ENCODE measurements at regions not wholly inside any gene's neighbourhood (a gene's known extent, or its start where the extent isn't known, plus 50 kb on each side); places are given as distances from the start of the nearest gene placed in this dataset.

DNA sequence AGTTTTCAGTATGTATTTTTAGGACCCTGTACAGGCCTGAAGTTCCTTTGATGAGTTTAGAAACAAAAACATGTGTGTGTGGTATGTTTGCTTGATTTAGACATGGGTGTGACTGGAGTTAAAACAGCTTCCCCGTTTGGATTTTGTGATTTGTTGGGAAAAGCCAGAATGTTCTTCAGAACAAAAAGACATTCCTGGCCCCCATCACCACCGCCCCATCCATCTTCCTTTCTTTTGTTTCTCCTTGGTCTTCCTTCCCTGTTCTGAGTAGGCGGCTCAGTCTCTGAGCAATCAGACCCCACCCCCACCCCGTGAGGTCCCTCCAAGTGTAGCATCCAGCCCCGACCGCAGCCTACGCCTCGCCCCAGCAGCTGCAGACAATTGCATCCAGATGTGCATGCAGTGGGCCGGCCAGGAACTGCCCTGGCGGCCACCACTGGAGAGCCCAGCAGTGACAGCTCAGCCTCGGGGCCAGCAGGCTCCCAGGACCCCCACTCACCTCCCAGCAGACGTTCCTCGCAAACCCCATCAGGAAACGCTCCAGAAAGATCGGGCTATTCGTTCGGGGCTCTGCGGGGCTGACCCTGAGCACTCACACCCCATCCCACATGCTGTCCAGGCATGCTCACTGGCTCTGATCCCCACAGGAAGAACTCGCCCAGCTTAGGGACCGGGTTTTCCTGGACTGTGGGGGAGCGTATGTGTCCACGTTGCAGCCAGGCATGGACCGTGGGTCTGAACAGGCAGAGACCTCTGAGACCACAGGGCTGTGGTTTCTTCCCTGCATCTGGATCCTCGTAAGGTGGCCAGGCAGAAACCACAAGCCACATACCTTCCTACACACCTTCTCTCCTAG lies 99.8 kb upstream of the CDH5 start:
- no peak for DNase-seq (ENCODE audit: low read depth, low spot score)

DNA sequence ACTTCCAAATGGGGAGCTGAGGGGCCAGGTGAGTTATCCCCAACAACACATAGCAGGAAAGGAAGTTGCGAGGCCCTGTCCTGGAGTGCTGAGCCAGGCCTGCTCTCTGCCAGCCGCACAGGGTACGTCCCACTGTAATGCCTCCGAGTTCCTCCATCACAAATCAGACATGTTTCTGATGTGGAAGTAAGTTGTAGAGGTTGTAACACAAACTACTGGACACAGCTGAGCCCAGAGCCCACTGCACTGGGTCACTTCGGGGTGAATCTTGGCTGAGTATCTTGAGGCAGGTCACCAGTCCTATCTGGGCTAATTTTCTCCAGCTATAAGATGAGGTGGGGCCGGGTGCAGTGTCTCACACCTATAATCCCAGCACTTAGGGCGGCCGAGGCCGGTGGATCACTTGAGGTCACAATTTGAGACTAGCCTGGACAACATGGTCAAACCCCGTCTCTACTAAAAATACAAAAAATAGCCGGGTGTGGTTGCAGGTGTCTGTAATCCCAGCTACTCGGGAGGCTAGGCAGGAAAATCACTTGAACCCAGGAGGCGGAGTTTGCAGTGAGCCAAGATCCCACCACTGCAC lies 100.8 kb upstream of the CDH5 start:
- no peak for DNase-seq (ENCODE audit: low read depth, low spot score)

DNA sequence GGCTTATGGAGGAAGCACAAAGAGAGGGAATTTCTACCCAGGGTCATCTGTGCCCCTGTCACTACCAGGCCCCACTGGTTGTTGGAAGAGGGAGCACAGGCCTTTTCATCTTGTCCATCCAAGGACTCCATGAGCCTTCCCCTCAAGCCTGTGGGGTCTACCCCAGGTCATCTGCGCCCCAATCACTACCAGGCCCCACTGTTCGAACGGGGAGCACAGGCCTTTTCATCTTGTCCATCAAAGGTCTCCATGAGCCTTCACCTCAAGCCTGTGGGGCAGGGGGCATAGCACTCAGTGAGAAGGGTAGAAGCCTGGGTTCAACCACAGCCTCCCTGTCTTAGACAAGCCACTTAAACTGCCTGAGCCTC lies 101.5 kb upstream of the CDH5 start:
- no peak for DNase-seq (ENCODE audit: low read depth, low spot score)

DNA sequence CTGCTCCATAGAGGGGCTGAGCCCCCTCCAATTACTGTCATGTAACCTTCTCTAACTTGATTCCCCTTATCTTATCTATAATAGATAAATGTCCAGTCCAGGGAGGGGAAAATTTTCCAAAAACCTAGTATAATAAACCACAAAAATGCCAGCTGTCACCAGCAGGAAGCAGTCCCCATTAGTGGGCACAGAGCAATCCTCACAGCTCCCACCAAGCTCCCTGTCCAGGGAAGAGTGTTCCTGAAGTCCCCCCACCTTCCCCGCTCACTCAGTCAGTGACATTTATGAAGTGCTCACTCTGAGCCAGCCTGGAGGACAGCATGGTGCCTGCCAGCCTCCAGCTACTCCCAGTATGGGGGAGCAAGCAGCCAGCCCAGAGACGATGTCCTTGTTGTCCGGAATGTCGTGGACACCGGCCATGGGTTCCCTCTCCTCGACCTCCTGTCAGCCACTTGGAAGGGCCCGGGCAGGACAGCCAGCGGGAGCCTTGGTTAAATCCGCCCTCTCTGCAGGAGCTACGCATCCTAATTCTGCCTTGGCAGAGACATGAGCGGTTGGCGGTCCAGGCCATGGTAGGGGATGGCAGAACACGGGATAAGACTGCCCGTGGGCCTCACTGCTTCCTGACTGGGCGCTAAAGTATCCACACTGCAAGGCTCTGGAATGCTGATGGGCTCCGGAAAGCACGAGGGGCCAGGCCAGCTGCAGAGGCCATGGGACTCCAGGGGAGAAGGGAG lies 102.0 kb upstream of the CDH5 start:
- DNase-seq (ENCODE audit: low read depth, low spot score), result no peak

DNA sequence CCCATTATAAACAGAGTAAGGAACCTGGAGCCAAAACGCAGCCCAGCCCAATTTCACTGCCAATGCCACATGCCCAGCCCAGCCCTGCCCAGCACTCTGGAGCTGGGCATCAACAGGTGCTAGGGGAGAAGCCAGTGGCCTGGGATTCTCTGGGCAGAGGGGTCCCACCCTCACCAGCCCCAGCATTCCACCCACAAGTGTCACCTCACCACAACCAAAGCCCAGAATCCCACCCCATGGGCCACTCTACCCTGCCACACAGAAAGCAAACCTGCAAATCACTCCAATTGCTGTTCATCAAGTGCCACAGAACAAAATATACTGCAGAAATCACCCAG lies 102.5 kb upstream of the CDH5 start:
- no peak for DNase-seq (ENCODE audit: low read depth, low spot score)

DNA sequence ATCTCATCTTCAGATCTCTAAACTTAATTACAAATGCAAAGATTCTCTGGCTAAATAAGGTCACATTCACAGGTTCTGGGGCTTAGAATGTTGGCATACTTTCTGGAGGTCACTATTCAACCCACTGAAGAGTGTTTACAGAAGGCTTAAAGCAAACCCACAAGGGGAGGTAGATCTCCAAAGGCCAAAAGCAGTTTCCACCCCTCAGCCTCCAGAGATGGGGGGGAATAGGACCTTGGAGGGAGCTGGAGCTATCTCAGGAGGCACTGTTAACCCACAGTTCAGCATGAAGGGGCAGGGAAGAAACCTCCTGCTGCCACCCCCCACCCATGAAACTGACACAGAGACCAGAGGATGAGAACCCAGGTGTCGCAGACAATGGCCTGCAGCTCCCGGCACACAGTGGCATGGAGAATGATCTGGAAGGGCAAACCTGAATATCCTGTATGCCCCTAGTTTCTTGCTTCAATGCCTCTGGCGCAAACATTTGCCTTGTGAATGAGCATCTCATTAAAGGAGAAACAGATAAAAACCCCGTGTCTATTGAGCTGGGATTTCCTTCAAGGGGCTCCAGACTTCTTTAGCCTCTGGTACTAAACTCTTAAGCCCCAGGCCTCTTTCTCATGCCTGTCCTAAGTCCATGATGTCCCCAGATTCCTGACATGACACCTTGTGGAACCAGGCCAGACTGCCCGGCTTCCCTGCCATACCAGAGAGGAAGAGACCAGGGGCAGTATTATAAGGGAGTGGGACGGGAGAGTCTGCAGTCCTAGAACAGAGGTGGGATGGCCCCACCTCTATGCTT lies 103.1 kb upstream of the CDH5 start:
- DNase-seq (ENCODE audit: low read depth, low spot score), result no peak

DNA sequence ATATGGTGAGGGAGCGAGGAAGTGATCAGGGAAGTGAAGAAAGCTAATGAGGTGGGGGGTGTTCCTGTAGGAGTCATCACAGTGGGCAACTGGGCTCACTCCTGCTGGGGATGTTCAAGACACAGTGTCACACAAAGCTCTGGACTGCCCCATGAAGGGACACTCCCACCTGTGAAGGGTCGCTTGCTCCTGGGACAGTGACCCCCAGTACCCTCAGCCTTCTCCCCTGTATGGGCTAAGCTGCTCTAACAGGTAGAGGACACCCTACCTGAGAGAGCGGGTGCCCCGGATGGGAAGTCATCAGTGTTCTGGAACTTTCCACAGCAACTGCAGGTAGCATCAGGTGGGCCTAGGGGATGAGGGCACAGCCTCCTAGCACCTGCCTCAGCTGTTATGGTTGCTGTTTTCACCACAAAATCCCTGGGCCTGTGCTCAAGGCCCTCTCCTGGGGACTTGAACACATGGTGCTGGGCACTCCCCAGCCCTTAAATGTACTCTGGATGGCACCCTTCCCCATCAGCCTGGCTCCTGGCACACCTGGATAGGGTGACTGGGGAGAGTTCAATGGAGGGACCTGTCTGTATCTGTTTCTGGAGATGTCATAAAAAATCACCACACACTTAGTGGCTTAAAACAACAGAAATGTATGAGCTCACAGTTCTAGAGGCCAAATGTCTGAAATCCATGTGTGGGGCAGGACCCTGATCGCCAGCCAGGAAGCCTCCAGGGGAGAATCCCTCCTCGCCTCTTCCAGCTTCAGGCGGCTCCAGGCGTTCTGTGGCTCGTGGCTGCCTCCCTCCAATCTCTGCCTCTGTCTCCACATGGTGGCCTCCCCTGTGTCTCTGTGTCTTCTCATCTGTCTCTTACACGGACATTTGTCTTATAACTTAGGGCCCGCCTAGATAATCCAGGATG lies 104.0 kb upstream of the CDH5 start:
- no peak for DNase-seq (ENCODE audit: low read depth, low spot score)

DNA sequence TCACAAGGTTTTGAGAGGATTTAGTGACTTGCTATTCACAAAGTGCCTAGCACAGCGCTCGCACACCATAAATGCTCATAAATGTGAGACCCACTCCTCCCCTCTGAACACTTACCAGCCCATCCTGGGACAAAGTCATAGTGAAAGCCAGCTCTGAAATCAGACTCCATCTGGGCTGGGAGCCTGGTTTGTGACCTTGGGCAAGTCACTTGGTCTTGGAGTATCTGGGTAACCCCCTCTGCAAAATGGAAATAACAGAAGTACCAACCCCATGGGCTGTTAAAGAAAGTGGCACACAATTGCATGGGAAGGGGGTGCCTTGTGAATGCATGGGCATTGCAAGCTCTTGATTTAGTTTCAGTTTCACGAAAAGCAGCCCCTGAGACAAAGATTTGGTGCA lies 104.7 kb upstream of the CDH5 start:
- no peak for DNase-seq (ENCODE audit: low read depth, low spot score)

DNA sequence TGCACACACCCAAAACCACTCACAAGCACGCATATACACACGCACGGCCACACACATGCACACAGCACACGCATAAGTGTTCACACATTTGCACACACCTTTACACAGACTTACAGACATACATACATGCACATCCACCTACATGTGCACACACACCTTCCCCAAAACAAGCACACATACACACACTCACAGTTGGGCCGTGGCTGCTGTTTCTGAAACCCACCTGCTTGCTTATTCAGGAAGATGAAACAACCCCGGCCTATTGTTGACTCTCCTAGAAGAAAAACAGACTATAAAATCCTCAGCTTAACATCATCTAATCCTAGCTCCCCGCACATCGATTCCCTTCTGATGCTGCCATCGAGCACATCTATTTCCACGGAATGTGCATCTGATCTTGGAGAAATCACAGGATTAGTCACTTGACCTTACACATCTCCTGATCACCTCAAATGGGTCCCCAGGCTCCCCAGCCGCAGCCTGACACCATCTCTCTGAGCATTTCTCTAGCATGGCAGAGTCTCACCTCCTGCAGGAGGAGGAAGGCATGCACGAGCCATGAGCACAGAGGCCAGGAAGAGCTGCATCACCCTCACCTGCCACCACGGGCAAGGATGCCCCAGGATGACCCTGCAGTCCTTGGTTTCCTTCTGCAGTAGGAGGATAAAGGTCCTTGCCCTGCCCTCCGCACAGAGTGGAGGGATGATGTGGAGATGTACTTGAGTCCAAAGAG lies 105.8 kb upstream of the CDH5 start:
- DNase-seq (ENCODE audit: low read depth, low spot score), result no peak

DNA sequence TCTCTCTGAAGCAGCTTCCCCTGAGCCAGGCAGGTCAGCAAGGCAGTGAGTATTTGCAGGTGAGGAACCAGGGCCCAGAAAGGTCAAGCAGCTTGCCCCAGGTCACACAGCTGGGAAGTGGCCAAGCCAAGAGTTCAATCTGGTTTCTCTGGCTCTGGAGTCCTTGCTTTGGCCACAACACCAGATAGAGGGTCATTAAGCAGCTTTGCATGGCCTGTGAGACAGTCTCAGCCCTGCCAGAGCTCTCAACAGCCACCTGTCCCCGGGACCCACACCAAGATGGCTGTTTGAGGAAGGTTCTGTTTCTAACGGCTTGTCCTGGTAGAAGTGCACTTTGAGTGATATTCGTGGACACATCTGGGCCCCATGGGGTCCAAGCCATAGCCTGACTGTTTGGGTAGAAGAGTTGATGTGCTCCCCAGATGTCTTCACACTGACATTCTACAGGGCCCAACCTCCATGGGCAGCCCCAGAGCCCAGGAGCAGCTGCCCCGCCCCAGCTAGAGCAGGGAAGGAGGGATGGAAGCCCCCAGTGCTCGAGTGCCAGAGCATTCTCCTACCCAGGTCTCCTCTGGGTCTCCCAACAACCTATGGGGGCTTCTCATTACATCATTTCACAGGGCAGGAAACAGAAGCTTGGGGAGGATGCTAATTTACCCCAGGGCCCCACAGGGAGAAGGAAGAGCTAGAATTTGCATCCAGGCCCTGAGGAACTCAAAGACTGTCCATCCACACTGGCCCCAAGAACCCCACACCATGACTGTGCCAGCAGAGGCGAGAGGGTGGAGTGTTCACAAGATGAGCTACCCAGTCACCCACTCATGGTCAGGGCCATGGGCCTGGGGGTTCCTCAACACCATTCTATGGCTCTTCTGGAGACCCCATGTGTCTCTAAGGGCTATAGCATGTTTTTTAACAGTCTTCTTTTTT lies 107.3 kb upstream of the CDH5 start:
- DNase-seq (ENCODE audit: low read depth, low spot score), result no peak

DNA sequence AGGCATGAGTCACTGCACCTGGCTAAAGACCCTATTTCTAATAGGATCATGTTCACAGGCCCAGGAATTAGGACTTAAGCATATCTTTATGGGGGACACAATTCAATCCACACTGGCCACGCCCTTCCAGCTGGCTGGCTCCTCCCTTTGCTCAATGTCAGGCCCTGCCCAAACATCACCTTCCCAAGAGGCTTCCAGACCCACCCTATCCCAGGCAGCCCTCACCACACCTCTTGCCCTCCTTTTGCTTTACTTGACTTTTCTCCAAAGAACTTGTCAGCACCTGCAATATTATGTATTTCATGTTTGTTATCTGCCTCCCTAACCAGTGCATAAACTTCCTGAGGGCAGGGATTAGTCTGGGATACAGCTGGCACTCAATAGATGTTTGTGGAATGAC lies 109.6 kb upstream of the CDH5 start:
- DNase-seq (ENCODE audit: low read depth, low spot score), result no peak

DNA sequence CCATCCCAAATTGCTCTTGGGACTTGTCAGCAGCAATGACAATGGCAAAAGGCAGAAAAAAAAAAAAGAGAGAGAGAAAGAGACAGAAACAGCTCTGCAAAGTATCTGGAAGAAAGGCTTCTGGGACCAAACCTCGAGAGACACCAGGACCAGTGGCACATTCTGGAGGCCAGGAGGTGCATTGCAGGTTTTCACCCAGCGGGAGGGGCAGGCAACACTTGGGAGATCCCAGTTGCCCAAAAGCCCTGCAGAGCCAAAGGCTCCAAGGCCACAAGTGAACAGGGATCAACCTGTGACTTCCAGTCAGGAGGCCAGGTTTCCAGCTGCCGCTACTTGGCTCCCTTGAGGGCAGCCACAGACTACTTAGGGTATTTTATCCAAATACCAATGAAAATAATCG lies 110.8 kb upstream of the CDH5 start:
- no peak for DNase-seq (ENCODE audit: low read depth, low spot score)

DNA sequence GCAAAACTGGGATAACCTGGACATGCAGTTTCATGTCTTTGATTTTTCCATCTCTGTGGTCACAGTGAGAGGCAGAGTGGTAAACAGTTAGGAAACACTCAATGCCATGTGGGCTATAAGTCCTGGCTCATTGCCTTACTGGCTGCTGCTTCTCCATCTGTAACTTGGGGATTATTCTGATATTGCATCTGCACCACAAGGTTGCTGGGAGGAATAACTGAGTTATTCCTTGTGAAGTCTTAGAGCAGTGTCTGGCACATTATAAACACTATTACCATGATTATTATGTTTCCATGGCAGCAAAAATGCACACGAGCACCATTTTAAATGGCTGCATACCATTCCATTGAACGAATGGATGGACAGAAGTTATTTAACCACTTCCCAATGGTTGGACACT lies 111.7 kb upstream of the CDH5 start:
- no peak for DNase-seq (ENCODE audit: low read depth, low spot score)

DNA sequence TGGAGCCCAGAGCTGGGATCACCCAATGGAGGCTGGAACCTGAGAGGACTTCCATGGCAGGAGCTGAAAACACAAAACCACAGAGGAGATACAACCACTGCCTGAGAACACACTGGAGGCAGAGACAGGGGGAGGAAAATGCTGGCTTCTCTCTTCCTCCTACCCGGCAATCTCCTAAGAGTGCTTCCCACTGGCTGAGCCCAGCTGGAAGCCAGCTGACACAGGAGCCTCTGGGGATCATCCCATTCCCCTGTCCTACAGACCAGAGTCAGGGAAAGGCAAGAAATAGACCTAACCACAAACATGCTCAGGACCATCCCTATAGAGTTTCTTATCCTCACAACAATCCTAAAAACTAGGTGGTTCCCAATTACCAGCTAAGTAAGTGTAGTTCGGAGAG lies 112.4 kb upstream of the CDH5 start:
- DNase-seq (ENCODE audit: low read depth, low spot score), result no peak

DNA sequence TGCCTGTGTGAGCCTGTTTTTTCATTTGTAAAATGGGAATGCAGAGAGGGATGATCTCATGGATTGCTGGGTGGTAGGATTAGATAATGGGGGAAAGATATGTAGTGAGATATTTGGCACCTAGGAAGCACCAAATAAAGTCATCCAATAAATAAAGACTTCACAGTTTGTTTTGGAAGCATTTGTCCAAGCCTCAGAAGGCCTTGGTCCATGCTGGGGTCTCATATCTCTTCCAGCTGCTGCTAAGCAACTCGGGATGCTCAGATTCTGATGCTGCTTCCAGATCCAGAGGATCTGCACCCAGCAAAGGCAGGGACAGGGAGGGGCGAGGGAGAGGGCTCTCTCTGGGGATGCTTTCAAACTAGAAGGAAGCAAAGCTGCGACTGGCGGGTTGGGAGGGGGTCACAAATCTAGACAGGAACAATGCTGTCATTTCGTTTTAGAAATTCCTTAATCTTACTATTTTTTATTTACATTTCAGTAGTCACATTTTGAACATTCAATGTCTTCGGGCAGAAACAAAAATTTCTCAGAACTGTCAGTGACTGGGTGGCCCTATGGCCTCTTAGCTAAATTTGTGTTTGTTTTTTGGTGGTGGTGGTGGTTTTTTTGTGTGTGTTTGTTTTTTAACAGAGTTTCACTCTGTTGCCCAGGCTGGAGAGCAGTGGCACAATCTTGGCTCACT lies 114.9 kb upstream of the CDH5 start:
- DNase-seq (ENCODE audit: low read depth, low spot score), result no peak

DNA sequence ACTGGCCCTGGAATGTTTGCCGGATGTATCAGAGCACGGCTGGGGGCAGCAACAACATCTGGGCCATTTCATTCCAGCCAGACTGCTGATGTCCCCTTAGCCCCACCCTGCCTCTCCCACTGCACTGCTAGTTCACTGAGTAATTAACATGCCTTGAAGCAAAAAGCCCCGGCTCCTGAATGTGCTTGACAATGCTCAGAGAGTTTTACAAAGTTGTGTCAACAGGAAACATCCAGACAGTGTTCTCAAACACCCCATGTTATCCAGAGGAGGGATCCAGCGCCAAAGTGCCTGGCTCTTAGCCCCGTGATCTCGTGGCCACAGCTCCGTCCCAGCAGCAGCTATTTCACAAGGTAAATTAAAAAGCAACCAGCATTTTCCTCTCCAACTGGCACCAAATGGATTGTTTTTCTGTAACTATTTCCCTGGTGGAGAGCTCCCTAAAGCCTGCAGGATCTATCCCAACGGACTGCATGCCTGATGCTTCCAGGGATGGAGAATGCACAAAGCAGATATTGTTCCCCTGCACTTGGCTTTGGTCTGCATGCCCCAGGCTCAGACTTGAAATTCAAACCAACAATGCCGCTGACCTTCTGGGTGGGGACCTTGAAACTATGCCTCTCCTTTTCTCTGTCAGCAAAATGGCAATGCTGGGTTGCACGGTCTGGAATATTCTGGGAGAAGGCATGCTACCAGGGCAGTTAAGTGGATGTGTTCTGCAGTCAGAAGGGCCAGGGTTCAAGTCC lies 115.6 kb upstream of the CDH5 start:
- no peak for DNase-seq (ENCODE audit: low read depth, low spot score)

DNA sequence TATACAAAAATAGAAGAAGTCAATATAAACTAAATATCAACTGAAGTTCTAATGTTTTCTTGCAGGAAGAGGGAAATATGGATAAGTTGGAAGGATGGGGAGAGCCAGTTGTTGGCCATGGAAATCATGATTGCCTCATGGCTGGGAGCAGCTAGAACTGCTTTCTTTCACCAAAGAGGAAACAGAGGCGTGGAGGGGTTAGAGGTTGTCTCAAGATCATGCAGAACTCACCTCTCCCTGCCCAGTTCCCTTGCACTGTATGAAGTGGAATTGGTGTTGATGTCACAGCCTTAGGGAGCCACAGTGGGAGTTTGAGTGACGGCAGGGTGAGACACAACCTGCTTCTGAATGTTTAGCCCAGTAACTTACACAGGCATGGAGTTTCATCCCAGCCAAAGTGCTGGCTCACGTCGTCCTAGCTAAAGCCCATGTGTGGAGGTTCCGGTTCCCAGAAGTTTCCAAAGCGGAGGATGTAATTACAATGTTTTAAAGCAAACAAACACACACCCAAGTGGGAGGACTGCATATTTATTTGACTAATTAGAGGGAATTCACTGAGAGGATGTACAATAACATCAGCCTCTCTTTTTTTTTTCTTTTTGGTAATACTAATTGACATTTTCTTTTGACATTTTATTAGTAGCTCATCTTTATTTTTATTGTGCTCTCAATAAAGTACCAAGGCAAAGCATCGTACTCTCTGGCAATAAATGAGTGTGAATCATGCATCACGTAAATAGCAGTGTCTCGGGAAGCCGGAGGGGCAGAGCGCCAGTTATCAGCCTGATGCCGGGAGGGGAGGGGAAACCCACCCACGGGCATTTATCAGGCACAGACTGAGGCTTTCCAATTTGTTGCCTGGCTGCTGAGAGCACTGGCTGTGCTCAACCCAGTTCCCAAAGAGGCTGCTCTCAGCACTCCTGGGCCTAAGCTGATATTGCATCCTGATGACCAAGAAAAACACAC lies 118.7 kb upstream of the CDH5 start:
- no peak for DNase-seq (ENCODE audit: low read depth, low spot score)

All from iPS DF 19.7 (cell line).